Stromal cell of bone marrow (primary cell): ENCODE measurements at regions not wholly inside any gene's neighbourhood (a gene's known extent, or its start where the extent isn't known, plus 50 kb on each side); places are given as distances from the start of the nearest gene placed in this dataset.
"Not testable (repeated sequence)": the region's sequence is repeated elsewhere in the genome, so short reads cannot be mapped to it uniquely, and the experiment has no call there.

Source experiments
- DNase-seq: peaks from one replicate; pipeline ENCODE4 v3.0.0-alpha.2; 2012; ENCODE audit warnings: low read depth

- no peak for DNase-seq
Observed at GRCh38 chr12:75792687-75793086, 238.9 kb downstream of the PHLDA1 start.

GRCh38 chr12:75790219-75790618 lies 241.4 kb downstream of the PHLDA1 start:
- DNase-seq, result no peak

GRCh38 chr12:75787146-75787545 lies 244.4 kb downstream of the PHLDA1 start:
- DNase-seq, result not testable (repeated sequence)

GRCh38 chr12:75786070-75786469 lies 245.5 kb downstream of the PHLDA1 start:
- no peak for DNase-seq

GRCh38 chr12:75784591-75784990 lies 247.0 kb downstream of the PHLDA1 start:
- no peak for DNase-seq

- DNase-seq, result no peak
Observed at GRCh38 chr12:75783093-75783877, 248.3 kb downstream of the PHLDA1 start.

GRCh38 chr12:75782069-75782581 lies 249.5 kb downstream of the PHLDA1 start:
- no peak for DNase-seq

- DNase-seq, result peak; percentile 73
Observed at GRCh38 chr12:75781532-75782046, 250.0 kb downstream of the PHLDA1 start.

- DNase-seq, result no peak
Observed at GRCh38 chr12:75779891-75780496, 251.6 kb downstream of the PHLDA1 start.

- DNase-seq, result no peak
Observed at GRCh38 chr12:75774261-75775052, 257.1 kb downstream of the PHLDA1 start.

- DNase-seq, result no peak
Observed at GRCh38 chr12:75773377-75773776, 258.2 kb downstream of the PHLDA1 start.

GRCh38 chr12:75771023-75771422 lies 259.6 kb upstream of the KRR1 start:
- DNase-seq, result no peak

GRCh38 chr12:75767957-75768356 lies 256.5 kb upstream of the KRR1 start:
- no peak for DNase-seq

- peak; percentile 47 for DNase-seq
Observed at GRCh38 chr12:75766263-75767160, 255.1 kb upstream of the KRR1 start.

GRCh38 chr12:75765170-75766059 lies 254.0 kb upstream of the KRR1 start:
- no peak for DNase-seq

GRCh38 chr12:75764091-75764841 lies 252.9 kb upstream of the KRR1 start:
- no peak for DNase-seq

- no peak for DNase-seq
Observed at GRCh38 chr12:75760573-75761294, 249.3 kb upstream of the KRR1 start.

- DNase-seq, result peak; percentile 96
Observed at GRCh38 chr12:75759842-75760572, 248.6 kb upstream of the KRR1 start.
